HG03139 (cell line): ENCODE measurements at regions not wholly inside any gene's neighbourhood (a gene's known extent, or its start where the extent isn't known, plus 50 kb on each side); places are given as distances from the start of the nearest gene placed in this dataset.
A peak's percentile ranks its signal among the peaks of the same experiment; 100 is the strongest.

Source experiments
- ATAC-seq: cut with Tn5 transposase; IDR thresholded peaks from one replicate; pipeline ENCODE4 v1.9.1; 2021; ENCODE audit not compliant: unreplicated experiment

DNA sequence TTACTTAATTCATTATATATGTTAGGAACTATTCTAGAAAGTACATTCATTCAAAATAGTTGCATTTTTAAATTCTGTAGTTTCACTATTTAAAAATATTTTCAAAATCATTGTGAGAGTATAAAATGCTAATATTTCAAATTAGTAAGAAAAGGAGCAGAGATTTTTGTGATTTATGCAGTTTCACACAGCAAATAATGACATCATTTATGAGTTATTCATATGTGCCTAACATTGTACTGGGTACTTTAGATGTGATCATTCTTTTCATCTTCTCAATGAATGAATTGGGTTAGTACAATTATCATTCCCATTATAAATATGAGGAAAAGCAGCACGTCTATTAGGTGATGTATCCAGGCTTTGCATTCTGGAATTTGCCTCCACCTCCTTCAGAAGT is 1451.0 kb upstream of the IGFBP7 start:
- ATAC-seq: no peak

DNA sequence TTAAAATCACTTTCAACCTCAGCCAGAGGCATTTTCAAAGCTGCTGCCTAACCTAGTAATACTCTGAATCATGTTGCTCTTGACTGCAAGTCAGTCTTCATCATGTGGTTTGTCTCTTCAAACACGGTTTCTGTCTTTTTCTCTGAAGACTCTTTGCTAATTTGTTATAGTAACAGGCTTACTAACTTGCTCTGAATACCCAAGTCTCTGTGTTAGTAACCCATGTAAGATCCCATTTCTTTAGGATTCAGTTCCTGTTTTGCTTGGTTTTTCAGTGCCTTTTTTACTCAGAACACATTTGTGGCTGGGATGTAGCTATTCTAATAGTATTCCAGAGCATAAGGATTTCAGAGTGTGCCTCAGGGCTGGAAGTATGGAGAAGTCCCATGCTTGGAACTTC is 1450.6 kb upstream of the IGFBP7 start:
- no peak for ATAC-seq

DNA sequence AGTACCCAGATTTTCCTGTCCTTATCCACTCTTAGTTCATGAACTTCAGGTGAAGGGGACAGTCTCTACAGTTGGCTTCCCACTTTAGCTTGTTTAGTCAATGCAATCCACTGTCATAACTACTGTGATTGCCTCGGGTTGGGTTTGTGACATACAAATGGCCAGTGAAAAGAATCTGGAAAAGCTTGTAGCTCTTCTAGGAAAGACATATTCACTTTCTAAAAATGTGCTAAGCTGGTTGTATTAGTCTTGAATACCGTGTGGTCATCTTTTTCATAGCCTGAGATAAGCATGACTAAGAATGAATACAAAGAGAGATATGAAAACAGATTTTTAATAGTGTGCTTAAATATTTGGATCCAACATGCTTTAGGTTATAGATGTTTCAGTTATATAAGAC is 1443.5 kb upstream of the IGFBP7 start:
- no peak for ATAC-seq

DNA sequence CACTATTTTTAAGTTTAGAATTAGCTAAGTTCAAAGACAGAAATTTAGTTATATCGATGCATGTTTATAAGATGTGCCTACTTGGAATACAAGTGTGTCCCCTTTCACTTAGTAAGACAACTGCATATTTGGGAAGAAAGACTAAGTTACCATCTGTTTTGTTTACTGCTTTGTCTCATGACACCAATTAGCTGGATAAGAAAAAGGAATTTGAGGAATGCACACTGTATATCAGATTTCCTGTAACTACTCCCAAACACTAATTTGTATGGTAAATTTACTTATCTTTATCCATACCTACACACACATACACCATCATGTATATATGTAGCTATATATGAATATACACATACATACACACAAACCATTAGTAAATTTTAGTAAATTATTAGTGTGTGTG is 1442.8 kb upstream of the IGFBP7 start:
- ATAC-seq: no peak

DNA sequence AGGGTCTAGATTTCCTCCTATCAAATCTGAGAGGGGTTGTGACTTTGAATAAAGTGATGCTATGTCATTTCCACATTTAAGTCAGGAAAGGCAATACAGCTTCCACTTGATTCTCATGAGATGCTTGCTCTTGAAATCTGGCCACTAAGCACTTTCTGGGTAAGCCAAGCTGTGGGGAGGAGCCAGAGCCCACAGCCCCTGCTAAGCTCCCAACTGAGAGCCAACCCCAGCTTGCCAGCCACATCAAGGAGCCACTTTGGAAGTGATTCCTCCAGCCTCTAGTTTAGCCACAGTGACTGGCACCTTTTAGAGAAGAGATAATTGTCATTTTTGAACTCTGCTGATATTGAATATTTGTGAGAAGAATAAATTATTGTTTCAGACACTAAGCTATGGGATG is 1441.5 kb upstream of the IGFBP7 start:
- no peak for ATAC-seq

DNA sequence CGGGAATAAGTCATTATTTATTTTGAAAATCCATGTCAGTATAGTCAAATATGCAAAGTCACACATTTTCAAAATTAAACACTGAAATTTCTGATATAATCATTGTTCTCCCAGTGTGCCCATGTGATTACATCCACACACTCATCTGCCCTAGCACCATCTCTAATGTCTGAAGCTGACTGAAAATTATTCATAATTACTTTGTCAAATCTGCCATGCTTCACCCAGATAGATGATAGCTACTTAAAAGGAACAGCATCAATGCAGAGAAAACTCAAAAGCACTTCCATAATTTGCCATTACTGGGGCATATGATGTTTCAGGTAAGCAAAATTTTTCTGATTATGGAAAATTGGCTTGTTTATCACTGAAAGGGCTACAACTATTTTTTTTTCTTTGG is 1433.3 kb upstream of the IGFBP7 start:
- ATAC-seq: no peak

DNA sequence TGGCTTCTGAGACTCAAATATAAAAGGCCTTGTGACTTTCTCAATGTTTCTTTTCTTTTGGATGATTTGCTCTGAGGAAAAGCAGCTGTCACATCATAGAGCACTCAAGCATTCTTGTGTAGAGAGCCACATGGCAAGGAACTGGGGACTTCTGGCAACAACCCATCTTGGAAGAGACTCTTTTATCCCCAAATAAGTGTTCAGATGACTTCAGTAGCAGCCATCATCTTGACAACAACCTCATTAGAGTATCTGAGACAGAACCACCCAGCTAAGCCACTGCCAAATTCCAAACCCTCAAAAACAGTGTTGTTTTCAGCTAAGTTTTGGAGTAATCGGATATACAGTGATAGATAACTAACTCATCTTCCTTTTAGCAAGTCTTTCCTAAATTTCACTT is 1431.7 kb upstream of the IGFBP7 start:
- ATAC-seq: no peak

DNA sequence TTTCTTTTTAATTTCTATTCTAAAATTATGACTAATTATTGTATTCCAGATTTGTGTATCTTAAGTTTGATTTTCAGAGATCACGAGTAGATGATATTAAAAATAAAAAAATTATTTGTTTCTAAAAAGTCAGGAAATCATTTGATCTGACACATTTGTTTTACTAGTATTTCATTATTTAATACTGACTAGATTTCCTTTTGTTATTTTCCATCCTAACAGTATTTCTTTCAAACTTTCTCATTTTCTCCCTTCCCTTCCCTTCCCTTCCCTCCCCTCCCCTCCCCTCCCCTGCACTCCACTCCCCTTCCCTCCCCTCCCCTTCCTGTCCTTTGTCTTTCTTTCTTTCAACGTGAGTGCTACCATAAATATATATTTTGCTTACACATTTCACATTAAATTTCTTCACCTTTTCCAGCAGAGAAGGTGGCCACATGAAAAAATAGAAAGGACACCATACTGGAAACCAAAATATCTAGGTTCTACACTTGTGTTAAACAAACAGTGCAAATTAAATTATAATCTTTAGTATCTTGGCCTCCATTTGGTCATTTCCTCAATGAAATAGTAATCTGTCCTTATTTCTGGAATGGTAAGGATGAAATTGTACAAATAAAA is 1412.7 kb upstream of the IGFBP7 start:
- ATAC-seq: no peak

DNA sequence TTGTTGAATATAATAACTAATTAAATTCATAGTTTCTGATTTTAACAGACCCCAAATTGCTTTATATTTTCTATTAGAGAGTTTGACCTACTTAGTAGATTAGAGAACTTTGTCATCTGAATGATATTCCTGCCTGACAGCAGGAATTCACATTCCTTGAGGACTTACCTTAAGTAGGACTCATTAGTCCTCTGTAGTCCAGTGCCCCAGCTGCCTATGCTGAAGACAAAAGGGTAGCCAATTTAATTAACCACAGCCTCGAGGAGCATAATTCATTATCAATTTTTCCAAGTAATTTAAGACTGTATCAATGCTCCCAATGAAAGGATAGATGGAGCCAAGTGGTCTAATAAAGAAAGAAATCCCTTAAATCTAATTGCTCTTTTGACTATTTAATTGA is 1405.0 kb upstream of the IGFBP7 start:
- ATAC-seq: no peak

DNA sequence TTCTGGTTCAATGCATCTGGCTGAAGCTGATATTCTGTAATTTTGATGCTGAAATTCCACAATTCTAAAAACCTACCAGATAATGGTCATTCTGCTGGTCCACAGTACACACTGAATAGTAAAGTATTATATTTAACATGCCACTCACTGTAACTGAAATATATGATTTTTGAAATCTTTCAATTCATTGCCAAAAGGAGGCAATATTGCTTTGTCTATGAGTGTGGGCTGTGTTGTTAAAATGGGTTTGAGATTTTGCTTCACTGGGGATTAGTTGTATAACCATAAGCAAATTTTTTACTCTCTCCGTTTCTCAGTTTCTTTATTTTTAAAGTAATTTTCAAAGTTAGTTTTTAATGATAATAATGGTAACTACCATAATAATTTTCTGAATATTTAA is 1404.1 kb upstream of the IGFBP7 start:
- no peak for ATAC-seq

DNA sequence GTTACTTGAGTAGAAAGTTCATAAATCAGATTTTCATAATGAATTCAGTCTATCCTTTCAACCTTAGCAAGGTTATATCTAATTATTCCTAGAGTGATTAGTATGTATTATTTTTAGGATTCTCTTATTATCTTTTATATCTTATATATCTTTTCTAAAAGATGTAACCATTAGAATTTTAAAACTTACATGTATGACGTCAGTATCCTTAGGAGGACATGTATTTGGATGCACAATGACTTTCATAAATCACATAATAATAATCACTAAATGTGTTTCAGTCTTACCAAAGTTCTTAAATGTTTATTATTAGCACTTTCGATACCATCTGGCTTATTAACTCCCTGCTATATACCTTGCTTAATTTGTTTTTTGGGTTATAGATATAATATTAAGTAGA is 1400.5 kb upstream of the IGFBP7 start:
- ATAC-seq: no peak

DNA sequence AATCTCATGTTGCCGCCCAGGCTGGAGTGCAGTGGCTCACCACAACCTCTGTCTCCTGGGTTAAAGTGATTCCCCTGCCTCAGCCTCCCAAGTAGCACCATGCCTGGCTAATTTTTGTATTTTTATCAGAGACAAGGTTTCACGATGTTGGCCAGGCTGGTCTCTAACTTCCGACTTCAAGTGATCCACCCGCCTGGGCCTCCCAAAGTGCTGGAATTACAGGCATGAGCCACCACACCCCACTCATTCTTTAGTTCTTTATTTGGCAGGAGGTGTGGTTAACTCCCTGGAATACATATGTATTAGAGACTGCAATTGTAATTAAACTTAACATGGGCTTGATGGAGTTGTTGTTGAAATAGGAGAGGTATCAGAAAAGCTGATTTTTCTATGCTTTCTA is 1396.9 kb upstream of the IGFBP7 start:
- no peak for ATAC-seq

DNA sequence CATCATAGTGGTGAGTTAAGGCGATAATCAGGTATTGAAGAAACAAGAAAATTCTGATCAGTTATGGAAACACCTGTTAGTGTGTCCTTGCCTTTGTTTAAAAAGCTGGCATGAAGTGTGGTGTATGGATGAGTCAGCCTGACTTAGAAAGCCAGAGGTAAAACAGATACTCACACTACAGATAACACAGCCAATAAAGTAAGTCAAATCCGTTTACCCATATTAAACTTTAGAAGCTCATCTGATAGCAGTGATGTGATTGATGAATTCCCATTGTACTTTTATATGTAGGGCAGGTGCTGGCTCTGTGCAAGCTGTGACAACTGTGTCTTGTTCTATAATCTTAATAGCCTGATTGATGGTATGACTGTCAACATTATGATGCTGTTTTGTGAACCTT is 1392.7 kb upstream of the IGFBP7 start:
- ATAC-seq: no peak

DNA sequence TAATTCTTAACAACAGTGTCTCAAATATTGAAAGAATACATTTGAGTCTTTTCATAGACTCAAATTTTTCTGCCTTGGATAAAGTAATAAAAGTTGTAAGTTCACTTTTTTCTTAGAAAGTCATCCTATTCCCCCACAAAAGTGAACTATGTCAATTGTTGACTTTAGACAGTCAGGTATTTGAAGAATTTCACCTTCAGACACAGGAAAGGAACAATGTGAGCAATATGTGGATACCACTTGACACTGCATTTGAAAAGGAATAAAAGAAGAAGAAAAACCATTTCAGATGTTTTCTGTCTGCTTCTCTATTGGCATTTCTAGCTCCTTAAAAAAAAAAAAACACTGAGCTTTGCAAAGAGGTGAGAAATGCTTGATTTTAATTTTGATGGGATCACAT is 1389.0 kb upstream of the IGFBP7 start:
- no peak for ATAC-seq

DNA sequence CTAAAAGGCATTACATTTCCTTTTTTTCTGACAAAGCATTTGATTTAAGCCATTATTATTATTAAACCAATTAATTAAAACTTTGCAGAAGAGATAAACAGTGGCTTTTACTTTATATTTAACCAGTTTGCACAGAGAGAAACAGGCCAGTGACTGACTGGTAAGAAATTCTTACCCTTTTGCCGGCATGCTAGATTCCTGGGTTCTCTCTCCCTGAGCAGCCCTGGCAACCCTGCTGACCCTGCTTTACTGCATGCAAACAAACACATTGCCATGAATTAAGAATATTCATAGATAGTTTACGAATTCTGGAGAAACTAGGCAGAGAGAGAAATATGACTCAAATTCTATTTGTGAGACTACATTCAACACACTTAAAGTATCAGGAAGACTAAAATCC is 1381.4 kb upstream of the IGFBP7 start:
- no peak for ATAC-seq

DNA sequence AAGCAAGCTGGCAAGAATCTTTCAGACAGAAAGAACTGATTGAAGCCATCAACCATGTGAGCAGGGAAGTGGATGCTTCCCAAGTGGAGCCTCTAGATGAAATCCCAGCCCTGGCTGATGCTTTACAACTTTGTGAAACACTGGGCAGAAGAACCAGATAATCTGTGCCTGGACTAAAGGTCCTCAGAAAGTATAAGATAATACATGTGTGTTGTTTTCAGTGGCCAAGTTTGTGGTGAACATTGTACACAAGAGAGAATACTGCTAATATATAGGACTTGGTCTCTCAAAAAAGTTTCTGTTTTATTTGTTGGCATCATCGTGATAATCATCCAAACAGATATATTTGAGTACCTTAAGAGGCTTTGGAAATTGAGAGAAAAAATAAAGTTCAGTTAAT is 1367.8 kb upstream of the IGFBP7 start:
- no peak for ATAC-seq

DNA sequence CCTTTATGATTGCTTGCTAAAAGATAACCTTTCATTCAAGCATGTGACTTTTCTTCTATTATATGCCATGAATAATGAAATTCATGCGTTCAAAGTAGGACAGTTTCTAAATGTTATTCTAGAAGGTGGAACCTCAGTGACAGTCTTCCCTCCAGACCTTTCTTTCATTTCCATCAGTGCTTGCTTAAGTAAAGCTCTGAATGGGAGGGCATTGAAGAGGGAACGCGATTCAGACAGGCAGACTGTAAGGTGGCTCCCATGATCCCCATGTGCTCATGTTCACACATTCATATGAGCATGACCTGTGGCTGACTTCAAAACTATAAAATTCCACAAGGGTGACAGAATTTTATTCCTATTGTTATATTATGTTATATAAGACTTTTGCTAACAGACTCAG is 1367.3 kb upstream of the IGFBP7 start:
- no peak for ATAC-seq

DNA sequence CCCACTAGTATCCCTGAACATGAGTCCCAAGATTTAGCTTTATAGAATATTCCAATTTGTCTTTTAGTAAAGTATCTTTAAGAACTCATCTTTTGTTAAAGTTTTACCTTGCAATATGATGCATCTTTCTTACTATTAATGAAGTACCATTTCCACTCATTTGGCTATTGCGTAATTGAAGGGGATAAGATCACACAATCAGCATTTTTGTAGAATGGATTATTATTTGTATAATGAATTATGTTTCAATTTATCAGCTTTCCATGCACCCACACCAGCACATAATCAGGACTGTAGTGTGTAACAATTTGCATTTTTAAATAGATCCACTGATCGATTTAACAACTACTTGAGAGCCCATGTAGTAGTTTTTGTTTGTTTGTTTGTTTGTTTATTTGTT is 1364.9 kb upstream of the IGFBP7 start:
- ATAC-seq: no peak

DNA sequence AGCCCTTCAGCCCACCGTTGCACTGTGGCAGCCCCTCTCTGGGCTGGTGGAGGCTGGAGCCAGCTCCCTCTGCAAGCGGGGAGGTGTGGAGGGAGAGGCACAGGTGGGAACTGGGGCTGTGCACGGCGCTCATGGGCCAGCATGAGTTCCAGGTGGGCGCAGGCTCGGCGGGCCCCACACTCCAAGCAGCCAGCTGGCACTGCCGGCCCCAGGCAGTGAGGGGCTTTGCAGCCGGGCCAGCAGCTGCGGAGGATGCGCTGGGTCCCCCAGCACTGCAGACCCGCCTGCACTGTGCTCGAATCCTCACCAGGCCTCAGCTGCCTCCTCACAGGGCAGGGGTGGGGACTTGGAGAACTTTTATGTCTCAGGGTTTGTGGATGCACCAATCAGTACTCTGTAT is 1354.8 kb upstream of the IGFBP7 start:
- ATAC-seq: no peak

DNA sequence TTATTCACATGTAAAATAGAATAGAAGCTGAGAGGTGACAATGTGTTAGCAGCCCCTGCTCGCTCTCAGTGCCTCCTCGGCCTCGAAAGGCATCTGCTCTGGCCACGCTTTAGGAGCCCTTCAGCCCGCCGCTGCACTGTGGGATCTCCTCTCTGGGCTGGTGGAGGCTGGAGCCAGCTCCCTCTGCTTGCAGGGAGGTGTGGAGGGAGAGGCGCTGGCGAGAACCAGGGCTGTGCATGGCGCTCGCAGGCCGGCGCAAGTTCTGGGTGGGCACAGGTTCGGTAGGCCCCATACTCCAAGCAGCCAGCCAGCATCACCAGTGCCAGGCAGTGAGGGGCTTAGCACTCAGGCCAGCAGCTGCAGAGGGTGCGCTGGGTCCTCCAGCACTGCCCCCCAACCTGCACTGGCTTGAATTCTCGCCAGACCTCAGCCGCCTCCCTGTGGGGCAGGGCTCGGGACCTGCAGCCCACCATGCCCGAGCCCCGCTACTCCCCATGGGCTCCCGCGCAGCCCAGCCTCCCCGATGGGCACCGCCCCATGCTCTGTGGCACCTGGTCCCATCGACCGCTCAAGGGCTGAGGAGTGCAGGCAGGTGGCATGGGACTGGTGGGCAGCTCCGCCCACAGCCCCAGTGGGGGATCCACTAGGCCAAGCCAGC is 1346.7 kb upstream of the IGFBP7 start:
- ATAC-seq: no peak

DNA sequence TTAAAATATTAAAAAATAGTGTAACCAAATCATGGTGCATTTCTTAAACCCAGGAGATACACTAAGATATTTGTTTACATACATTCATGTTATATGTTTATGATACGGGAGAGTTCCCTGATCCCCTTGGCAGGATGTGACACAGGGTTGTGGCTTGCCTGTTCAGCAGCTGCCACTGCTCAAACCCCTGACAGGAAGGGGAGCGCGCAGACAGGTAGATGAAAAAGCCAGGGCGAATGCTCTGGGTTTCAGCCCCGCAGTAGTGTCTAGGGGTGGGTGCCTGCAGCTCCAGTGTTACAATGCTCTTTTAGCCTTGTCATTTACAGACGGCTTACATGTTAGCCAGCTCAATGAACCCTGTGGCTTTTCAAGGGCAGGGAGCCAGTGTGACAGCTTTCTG is 1343.8 kb upstream of the IGFBP7 start:
- ATAC-seq: peak; percentile 65

DNA sequence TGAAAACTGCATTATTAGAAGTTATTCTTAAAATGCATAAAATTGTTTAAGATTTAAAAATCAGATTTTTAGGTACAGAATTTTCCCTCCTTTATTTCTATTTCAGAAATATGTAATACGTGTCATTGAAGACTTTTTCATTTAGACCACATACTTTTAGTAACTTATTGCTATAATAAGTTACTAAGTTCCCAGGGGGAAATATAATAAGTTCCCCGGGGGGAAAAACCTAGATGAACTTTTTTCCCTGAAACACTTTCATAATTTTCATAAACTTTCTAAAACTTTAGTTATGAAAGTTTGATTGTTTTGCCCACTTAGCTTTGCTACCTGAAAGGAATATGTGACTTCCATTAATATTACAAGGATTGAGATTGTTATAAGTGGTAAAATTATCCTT is 1341.5 kb upstream of the IGFBP7 start:
- no peak for ATAC-seq

DNA sequence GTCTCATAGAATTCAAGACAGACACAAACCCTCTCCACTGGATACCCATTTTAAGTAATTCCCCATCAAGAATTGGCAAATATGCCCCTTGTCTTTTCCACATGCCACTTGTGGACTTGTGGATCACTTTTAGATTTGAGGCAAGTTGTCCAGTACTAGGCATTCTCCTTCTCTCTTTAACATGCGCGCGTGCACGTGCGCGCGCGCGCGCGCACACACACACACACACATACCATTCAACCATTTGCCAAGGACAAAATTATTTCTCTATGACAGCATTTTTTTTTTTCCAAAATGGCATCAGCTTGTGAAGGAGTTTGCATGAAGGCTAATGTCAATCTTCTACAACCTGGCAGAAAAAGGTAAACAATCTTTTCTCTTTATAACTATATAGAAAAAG is 1325.7 kb upstream of the IGFBP7 start:
- ATAC-seq: no peak
